ENCODE measurements at regions not wholly inside any gene's neighbourhood (a gene's known extent, or its start where the extent isn't known, plus 50 kb on each side); places are given as distances from the start of the nearest gene placed in this dataset.

DNA sequence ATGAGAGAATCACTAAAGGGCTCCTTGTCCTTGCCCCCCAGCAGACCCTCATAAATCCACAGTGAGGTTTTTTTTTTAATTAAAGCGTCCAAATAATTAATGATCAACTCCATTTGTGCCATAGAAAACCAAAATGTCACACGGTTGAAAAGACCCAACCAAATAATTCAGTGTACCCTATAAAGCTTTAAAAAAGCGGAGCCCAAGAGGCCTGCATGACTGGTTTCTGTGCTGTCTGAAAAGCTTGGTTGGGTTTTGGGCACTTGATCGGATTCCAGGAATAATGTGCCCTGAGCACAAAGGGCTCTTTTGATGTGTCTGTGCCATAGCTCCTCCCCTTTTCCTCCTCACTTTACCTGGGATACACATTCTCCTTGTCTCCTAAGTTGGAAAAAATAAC, 523.2 kb downstream of the TNS1 start:
- TF ChIP-seq, protein P1, sequence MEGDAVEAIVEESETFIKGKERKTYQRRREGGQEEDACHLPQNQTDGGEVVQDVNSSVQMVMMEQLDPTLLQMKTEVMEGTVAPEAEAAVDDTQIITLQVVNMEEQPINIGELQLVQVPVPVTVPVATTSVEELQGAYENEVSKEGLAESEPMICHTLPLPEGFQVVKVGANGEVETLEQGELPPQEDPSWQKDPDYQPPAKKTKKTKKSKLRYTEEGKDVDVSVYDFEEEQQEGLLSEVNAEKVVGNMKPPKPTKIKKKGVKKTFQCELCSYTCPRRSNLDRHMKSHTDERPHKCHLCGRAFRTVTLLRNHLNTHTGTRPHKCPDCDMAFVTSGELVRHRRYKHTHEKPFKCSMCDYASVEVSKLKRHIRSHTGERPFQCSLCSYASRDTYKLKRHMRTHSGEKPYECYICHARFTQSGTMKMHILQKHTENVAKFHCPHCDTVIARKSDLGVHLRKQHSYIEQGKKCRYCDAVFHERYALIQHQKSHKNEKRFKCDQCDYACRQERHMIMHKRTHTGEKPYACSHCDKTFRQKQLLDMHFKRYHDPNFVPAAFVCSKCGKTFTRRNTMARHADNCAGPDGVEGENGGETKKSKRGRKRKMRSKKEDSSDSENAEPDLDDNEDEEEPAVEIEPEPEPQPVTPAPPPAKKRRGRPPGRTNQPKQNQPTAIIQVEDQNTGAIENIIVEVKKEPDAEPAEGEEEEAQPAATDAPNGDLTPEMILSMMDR (IDR thresholded peaks at IDR 0.05; ENCODE audit: insufficient read depth, low read depth, low read length), result no peak
- no peak for TF ChIP-seq EZH2 (IDR thresholded peaks at IDR 0.05; ENCODE audit: insufficient read depth, low read length)
